Gastroesophageal sphincter (tissue), 3 donors: ENCODE measurements at regions not wholly inside any gene's neighbourhood (a gene's known extent, or its start where the extent isn't known, plus 50 kb on each side); places are given as distances from the start of the nearest gene placed in this dataset.

Experiments used
- POLR2A ChIP-seq, 2 donors: fragments of 450-650 bp; IDR thresholded peaks; one replicate each; pipeline ENCODE4 v1.6.1; 2017; ENCODE audit warnings: antibody characterized with exemption in 2 of 2, mild to moderate bottlenecking in 2 of 2, moderate library complexity in 1 of 2
- POLR2AphosphoS5 ChIP-seq: sonication (generic); formaldehyde crosslinking; IDR thresholded peaks from one replicate; pipeline ENCODE4 v1.6.1; 2017; ENCODE audit warnings: antibody characterized with exemption
- TF ChIP-seq, protein P1 (sequence below), 4 experiments: fragments of 200-600 bp in 2 of 4; fragments of 450-650 bp in 2 of 4; sonication (generic) in 1 of 4; IDR thresholded peaks; one replicate each; pipeline ENCODE4 v1.5.1; 2017 to 2019; ENCODE audit warnings: antibody characterized with exemption in 4 of 4, mild to moderate bottlenecking in 2 of 4, moderate library complexity in 2 of 4

DNA sequence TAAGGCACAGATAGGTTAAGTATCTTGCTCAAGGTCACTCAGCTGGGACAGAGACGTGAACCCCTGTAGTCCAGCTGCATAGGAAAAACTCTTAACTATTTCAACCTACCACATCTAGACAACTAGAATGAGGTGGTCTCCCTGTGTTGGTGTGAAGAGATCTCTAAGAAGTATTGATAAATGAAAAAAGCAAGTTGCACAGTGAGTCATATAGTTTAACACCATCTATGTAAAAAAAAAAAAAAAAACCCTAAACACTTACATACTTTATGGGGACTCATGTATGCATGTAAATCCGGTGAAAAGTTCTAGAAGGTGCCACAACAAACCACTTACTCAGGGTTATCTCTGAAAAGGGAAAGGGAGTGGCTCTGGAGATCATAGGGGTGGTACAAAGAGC lies 185.5 kb downstream of the SATB1 start:
- TF ChIP-seq, protein P1, sequence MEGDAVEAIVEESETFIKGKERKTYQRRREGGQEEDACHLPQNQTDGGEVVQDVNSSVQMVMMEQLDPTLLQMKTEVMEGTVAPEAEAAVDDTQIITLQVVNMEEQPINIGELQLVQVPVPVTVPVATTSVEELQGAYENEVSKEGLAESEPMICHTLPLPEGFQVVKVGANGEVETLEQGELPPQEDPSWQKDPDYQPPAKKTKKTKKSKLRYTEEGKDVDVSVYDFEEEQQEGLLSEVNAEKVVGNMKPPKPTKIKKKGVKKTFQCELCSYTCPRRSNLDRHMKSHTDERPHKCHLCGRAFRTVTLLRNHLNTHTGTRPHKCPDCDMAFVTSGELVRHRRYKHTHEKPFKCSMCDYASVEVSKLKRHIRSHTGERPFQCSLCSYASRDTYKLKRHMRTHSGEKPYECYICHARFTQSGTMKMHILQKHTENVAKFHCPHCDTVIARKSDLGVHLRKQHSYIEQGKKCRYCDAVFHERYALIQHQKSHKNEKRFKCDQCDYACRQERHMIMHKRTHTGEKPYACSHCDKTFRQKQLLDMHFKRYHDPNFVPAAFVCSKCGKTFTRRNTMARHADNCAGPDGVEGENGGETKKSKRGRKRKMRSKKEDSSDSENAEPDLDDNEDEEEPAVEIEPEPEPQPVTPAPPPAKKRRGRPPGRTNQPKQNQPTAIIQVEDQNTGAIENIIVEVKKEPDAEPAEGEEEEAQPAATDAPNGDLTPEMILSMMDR (IDR thresholded peaks at IDR 0.05): no peak
- no peak for TF ChIP-seq POLR2AphosphoS5
- TF ChIP-seq POLR2A (IDR thresholded peaks at IDR 0.05): no peak
